SH-SY5Y (cell line): ENCODE measurements at regions not wholly inside any gene's neighbourhood (a gene's known extent, or its start where the extent isn't known, plus 50 kb on each side); places are given as distances from the start of the nearest gene placed in this dataset.

Source experiments
- GATA2 ChIP-seq: IDR thresholded peaks from 2 replicates; pipeline ENCODE4 v1.6.1; 2011; ENCODE audit warnings: mild to moderate bottlenecking, low read depth, low read length
- GATA3 ChIP-seq: IDR thresholded peaks from 2 replicates; pipeline ENCODE4 v1.6.1; 2011; ENCODE audit warnings: low read depth, mild to moderate bottlenecking, low read length, moderate library complexity

DNA sequence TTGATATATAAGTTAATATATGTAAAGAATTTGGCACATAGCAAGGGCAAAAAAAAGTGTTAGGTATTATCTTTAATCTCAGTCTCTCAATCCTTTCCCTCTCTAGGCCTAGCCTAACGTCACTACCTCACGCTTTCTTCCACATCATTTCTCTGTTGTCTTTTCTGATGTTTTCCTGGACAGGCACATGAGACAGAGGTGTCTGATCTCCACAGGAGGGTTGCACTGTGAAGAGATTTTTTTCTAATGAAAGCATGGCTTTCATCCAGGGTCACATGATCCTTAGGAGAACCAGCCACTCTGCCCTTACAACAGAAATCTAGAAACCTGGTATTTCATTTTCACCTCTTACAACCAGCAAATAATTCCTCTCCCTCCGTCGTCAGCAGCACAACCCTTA, 1268.3 kb downstream of the XPNPEP1 start:
- TF ChIP-seq GATA3 (no peak), GATA2 (no peak)
